Left cardiac atrium (tissue), 4 donors: ENCODE measurements at regions not wholly inside any gene's neighbourhood (a gene's known extent, or its start where the extent isn't known, plus 50 kb on each side); places are given as distances from the start of the nearest gene placed in this dataset.
A peak's percentile ranks its signal among the peaks of the same experiment; 100 is the strongest.

ENCODE experiments used
- ATAC-seq, 2 donors: fragments of 200-7000 bp; cut with Tn5 transposase; one replicate each; pipeline ENCODE4 v1.9.1; 2020; ENCODE audit warnings: mild to moderate bottlenecking in 2 of 2, moderate library complexity in 2 of 2
- DNase-seq: peaks from one replicate; pipeline ENCODE4 v3.0.0-alpha.2; 2020
- intact Hi-C, 2 donors: fragments of 100-400 bp; cut with DNase I; formaldehyde crosslinking; loops; one replicate each; pipeline versions ENCODE4 v1.14.1 to v1.15.1; 2022 to 2023
- donor health status: DM: no; HTN: yes; CAD: no.
- donor health status: DM: no; HTN: yes; CAD: no; lungs with severe emphysema.
- donor health status: DM: yes; HTN: yes; CAD: no.
- donor health status: Dilated cardiomyopathy.

DNA sequence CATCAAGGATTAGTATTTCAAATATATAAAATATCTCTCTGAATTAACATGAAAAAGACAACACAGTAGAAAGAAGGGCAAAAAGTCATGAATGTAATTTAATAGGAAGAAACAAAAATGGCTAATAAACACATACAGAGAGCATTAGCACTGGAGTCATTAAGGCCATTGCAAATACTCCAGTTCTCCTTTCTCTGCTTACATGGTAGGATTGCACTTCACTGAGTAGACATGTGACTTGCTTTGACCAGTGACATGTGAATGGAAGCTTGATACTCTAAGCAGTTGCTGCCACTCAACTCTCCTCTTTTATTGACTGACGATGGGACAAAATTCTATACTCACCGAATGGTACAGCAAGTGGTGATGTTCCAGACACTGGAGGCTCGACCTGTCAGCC lies 153.9 kb upstream of the LGALSL start:
- ATAC-seq = no peak
- DNase-seq = no peak
- intact Hi-C loops = no loop called here

DNA sequence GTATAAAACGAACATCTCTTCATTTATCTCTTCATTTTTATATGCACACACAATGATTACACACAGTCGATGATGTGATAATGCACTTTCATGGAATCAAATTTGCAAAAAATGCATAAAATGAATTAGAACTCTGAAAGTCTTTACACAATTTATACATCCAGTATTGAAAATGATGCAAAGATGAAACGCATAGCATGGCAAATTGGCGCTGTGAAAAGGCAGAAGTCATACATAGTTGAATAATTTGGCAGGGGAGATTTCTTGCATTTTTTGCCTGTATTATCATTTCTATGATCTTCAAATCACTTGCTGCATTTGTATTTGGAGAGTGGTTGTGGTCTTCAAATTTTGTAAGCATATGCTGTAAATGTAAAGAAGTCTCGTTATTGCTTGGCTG lies 150.7 kb upstream of the LGALSL start:
- intact Hi-C loops = no loop called here
- DNase-seq (no peak), ATAC-seq (no peak)

DNA sequence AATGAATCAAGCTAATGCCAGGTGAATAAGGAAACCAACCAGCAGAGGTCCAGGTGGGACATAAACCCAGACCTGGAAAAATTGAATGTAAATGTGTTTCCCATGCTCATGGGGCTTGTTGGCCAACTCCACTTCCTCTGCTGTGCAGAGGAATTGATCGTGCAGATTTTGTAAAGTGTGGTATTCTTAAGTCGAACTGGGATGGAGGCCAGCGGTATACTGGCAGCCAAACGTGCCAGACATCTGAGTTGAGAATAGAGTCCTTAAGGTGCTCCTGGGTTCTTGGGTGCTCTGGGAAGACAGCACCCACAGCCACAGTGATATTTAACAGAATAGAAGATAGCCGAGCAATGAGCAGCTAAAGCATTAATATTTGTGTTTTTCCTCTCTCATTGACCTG lies 146.5 kb upstream of the LGALSL start:
- ATAC-seq = no peak
- intact Hi-C loops = no loop called here
- DNase-seq = no peak

DNA sequence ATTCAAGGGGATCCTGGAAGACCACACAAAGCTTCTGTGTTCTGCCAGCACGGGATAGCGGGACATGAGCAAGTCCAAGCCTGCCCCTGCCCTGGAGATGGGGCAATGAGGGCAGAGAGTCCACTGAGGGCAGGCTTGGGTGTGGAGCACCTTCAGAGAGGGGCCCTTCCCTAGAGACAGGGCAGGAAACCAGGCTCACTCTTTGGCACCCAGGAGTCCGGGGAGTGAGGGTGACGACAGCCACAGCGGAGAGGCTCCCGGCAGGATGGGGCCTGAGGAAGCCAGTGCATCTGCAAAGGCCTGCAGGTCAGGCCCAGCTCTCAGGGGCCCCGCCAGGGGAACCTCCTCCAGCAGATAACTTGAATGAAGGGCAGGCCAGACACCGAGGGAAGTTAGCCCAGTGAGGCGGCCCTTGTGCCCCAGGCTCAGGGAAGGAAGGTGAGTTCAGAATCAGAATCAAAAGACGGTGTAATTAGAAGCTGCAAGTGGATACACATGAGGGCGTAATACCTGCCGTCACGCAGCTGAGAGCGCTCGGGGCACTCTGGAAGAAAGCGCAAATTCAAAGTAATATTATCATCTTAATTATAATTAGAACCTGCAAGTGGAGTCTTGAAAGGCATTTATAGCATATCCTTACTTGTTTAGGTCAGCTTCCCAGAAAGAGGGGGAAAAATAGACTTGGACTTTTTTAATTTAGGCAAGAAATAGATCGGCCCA lies 142.6 kb upstream of the LGALSL start:
- DNase-seq (no peak), ATAC-seq (no peak)
- intact Hi-C loops = loop anchor here in 1 of 2 donors (5.0 kb wide), 1 partner anchor 169 kb away; the partner anchor contains the start of gene PELI1

DNA sequence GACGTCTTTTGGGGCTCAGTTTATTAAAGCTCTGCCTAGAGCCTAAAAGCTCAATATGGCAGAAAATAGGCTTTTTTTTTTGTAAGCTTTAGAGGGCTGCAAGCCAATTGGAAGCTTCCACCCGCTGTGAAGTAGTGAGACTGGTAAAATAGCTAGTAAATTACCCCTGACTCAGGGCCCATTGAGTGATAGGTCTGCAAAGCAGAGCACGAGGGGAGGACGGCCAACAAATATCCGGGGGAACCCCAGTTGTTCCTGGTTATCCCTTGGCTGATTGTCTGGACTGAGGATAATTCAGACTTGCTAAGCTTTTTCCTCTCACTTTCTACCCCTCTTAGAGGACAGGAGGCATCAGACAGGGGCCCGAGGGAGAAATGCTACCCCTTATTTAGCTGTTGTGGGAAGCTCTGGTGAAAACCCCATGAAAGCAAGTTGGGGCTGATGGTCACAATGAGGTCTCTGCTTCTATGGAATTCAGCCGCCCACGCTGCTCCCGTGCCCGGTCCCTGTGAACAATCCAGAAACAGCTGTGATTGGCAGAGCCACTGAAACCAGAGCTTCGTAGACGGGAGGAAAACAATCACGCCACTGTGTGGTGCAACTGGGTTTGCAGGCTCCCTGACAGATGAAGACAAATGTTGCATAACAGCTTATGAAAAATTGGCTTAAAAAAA lies 141.9 kb upstream of the LGALSL start:
- DNase-seq (peak; percentile 89), ATAC-seq (peak; percentile 94 to 96)
- intact Hi-C loops = loop anchor here in 1 of 2 donors (1.0 to 5.0 kb wide), 2 partner anchors 170 to 263 kb away; partner anchors contain the start of gene PELI1

DNA sequence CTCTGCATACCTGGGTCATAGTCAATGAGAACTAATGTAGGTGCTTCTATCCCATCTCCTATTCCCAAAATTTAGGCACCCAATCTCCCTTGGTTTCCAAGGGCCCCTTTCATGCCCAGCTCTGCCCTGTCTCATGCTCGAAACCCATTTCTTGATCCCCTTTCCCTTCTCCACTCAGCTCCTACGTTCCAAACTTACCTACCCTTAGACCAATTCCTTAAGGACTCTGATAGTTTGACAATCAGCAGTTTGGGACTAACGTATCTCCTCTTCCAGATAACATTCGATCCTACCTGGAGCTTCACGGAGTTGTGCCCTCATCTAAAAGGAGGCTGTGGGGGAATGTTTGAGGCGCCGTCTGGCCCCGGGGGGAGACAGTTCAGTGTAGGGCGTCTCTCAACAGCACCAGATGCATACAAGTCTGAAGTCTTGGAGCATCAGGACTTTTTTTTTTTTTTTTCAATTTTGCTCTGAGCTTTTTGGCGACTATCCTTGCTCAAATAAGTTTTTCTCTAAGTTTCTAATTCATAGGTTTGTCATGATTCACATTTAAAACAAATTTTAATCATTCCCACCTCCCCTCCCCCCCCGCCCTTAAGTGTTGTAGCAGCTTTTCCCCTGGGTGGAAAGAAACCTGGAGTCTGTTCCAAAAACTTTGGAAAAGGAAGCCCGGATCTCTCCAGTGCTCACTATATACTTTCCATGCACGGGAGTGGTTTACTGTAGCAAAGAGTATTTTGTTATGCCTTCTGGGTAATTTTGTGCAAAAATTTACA lies 141.2 kb upstream of the LGALSL start:
- intact Hi-C loops = loop anchor here in 1 of 2 donors (1.0 to 5.0 kb wide), 2 partner anchors 171 to 264 kb away; partner anchors contain the start of gene PELI1
- ATAC-seq (peak; percentile 21 to 33), DNase-seq (no peak)

DNA sequence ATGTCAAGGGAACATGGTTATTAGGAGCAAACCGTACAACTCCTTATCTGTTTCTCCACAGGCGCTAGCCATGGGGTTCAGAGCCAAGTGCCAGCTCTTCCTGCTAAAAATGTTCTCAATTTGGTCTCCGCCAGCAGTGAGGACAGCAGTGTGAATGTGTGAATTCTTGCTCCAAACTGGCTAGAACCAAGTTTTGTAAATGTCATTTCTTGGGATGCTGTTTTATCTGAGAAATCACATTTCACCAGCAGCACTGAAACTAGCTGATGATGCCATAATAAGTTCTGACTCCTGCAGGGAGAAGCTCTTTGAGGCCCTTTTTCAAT lies 140.6 kb upstream of the LGALSL start:
- no peak for DNase-seq
- intact Hi-C loops = loop anchor here in 1 of 2 donors (5.0 kb wide), 1 partner anchor 171 kb away; the partner anchor contains the start of gene PELI1
- ATAC-seq = peak; percentile 17 to 44

DNA sequence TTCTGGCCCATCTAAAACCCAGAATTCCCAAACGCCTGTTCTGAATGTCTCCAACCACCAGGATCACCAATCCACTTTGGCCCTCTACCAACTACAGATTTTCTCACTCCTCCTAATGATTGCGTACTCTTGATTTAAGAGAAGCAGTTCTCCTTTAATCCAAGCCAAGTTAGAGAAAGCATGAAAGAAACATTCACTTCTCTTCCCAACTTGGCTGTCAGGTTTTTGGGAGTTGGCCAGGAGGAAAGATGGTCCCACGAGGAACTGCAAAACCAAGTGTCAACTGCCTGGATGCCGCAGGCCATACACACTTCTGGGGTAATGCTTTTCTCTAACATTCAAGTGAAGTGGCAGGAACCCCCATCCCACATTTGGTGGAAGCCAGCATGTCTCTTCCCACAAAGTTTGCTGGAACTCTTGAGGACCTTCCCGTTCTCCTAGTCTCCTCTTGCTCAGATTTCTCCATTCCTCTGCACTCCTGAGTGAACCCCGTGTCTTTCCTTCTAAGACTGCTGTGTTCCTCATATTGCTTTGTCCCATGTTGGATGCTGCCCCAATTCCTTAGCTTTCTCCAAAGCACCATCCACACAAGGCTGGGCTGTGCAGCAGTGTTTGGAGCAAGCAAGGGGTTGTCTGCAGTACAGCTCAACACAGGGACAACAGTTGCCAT lies 138.5 kb upstream of the LGALSL start:
- no peak for DNase-seq
- no peak for ATAC-seq
- intact Hi-C loops = no loop called here

DNA sequence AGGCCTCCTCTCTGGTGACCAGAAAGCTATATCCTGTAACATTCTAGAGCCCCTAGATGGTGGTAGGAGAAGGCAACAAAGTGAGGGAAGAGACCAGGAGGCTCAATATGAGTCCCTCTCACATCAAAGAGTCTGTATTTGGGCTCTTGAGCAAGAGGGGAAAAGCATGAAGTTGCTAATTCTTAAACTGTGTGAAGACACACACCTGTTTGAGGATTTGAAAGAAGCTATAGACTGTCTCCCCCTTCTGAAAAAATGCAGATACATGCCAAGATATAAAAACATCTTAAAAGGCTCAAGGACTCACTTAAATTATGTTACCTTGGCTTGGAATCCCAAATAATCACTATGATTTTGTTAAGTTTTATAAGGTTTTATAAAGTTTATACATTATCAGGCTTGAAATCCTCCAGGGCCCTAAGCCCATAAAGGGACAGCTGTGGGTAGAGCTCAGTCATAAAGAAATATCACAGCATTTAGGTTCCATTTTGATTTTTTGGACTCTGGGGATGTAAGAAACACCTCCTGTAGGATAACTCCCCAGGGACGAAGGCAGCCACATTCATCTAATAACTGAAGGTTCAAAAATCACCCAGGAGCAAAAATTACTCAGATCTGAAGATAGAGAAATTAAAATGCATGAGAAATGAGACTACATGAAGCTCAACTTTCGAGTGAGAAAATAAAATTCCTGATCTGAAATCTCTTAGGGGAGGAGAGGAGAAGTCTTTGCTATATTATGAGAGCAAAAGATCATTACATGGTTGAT lies 136.1 kb upstream of the LGALSL start:
- intact Hi-C loops = no loop called here
- no peak for ATAC-seq
- DNase-seq = no peak

DNA sequence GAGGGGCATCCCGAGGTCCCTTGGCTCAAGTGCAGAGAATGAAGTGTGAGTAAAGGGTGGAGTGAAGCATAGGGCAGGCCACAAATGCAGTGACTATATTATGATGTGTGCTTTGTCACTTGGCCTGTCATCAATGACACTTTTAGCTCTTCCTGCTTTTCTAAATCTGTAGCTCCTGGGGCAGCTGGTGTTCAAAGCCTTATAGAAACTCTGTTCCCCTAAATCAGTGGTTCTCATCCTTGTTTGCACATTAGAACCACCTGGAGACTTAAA lies 135.6 kb upstream of the LGALSL start:
- intact Hi-C loops = no loop called here
- DNase-seq (no peak), ATAC-seq (no peak)

DNA sequence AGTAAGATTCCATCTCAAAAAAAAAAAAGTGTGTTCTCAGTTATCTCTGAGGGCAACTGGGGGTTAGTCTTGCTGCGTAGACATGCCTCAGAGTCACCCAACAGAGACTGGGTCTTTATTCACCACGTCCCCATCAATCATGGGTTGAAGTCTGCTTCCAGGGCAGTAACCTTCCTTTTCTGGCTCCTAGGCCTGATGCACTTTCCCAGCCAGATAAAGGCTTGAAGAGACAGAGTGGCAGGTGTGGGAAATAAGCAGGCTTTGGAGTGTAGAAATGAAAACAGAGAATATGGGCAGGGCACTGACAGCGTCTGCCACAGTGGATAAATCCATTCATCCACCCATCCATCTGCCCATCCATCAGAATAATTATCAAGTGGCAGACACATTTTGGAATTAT lies 134.1 kb upstream of the LGALSL start:
- intact Hi-C loops = no loop called here
- DNase-seq = no peak
- no peak for ATAC-seq

DNA sequence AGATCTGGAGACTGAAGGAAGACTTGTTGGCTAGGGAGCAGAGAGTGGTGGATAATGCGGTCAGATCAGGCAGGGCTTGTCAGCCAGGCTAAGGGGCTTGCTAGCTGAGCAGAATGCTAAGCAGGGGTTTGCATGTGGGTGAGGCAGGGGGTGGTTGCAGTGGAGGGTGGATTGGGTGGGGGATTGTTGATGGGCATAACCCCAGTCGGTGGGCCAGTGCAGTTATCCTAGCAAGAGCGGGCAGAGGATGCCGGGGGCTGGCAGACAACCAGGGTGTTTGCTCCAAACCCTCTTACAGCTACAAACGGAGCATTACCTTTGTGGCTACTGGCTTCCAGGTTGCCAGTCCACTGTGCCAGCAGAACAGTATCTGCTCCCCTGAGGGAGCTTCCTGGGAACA lies 131.5 kb upstream of the LGALSL start:
- DNase-seq = no peak
- intact Hi-C loops = no loop called here
- ATAC-seq = no peak

DNA sequence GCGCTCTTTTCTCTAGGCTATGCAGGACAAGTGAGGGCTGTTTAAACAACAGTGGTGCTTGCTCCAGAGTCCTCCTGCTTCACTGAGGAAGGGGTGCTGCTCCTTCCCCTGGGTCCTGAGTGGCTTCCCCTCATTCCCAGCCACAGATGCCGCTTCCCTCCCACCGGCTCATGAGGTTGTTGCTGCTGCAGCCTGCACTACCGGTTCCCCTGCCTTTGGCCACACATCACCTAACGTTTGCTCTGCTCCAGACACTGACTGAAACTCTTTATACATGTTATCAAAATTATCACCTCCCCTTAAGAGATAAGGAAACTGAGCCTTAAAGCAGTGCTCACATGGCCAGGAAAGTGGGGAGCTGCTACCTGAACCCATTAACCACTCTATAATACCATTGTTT lies 130.8 kb upstream of the LGALSL start:
- no peak for ATAC-seq
- no peak for DNase-seq
- intact Hi-C loops = no loop called here

DNA sequence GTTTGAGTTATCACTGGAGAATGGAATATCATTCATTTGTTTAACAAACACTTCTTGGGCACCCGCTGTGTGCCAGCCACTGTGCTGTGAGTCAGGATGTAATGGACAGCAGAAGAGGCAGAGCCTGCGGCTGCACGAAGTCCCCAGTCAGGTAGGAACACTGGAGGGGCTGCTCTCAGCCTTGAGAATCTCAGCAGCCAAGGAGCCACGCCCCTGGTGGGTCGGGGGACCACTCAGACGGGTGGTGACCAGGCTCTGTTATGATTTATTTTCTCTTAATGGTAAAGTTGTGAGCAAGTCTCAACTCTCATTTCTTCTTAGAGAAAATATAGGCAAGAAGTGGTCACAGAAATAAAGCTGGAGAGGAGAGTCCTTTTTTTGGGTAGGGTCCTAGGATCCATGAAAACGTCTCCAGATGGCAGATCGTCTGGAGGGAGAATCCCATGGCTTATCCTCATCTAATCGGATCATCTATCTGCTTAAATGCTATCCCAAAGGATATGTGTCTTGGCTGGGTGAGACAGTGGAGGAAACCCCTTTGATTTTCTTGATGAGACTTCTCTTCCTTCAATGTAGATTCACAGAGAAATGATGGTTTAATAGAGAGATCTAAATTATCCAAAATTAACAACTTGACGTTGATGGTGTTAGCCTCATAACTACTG lies 129.1 kb upstream of the LGALSL start:
- intact Hi-C loops = loop anchor here in 1 of 2 donors (5.0 kb wide), 1 partner anchor 273 kb away; no protein-coding TSS in a partner anchor
- DNase-seq = no peak
- ATAC-seq = no peak

DNA sequence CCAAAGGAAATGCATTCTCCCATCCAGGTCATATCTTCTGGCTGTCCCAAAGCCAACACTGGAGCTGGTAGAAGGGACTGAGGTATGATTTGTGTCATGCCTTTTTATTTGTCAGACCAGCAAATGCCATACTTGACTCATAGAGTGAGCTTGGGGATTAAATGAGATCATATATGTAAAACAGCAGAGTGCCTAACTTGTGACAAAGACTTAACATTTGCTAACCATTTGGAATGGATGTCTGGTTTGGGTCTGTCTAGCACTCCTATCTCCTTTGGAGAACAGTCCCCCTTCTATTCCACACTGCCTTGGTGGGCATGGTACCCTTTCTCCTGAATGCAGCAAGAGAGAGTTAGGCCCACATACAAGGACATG lies 128.5 kb upstream of the LGALSL start:
- DNase-seq = no peak
- ATAC-seq = no peak
- intact Hi-C loops = loop anchor here in 1 of 2 donors (5.0 kb wide), 1 partner anchor 273 kb away; no protein-coding TSS in a partner anchor

DNA sequence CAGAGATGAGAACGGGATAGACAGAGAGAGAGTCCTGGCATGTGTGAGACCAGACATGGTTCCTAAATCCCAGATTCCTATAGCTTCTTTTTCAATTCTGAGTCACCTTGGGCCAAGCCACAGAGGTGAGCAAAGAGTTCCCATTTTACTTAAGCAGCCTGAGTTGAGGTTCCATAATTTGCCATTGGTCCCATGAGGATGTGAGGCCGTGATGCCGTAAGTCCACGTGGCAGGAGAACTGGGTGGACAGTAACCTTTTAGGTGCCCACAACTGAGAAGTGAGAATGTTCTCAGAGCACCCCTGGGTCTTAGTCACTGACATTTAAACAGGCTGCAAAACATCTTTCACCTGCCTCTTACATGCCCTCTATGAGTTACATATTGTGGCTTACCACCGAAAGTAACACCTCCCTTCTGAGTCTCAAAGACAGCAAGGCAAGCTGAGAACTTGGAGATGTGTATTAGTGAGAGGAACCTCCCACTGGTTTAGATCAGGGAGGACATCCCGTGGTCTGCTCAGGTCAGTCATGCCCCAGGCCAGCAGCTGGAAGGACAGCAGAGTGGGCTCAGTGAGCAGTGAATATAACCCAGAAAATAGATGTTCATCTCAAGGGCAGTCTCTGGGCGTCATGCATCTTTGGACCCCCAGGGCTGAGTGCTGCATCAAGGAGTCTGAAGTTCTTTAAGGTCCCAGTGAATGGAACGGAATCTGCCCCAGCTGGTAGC lies 127.9 kb upstream of the LGALSL start:
- intact Hi-C loops = loop anchor here (2.0 to 5.0 kb wide), 2 partner anchors 274 to 277 kb away; no protein-coding TSS in a partner anchor
- no peak for ATAC-seq
- no peak for DNase-seq

DNA sequence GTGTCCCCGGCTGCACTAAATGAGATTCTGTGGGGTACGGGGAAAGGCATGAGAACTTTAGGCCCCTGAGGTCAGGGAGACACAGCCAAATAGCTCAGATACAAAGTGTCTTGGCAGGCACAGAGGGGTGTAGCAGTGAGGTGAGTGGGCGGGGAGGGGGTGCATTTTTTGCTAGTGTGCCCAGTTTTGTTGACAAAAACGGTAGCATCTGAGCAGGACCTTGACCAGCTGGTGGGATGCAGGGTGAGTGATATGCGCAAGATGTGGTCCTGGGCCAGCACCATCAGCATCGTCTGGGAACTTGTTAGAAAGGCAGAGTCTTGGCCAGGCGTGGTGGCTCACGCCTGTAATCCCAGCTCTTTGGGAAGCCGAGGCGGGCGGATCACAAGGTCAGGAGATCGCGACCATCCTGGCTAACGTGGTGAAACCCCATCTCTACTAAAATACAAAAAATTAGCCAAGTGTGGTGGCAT lies 127.3 kb upstream of the LGALSL start:
- intact Hi-C loops = loop anchor here (2.0 to 5.0 kb wide), 2 partner anchors 274 to 278 kb away; no protein-coding TSS in a partner anchor
- DNase-seq (no peak), ATAC-seq (no peak)

DNA sequence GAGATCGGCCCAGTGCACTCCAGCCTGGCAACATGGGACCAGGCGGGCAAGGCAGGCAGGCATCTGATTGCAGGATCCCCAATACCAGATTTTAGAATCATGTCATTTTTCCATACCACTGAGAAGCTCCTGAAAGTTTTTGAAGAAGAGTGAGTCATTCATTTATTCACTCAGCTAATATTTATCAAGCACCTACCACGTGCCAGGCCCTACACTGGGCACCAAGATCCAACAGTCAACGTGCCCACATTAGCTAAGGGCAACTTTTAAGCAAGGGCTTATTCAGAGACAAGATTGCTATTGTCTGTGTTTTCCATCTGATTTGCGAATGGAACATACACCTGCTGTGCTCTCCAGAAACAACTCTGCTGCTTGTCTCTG lies 126.8 kb upstream of the LGALSL start:
- ATAC-seq = no peak
- intact Hi-C loops = loop anchor here (2.0 to 5.0 kb wide), 2 partner anchors 275 to 278 kb away; no protein-coding TSS in a partner anchor
- no peak for DNase-seq
